Chondrocyte (in vitro differentiated cells): ENCODE measurements at regions not wholly inside any gene's neighbourhood (a gene's known extent, or its start where the extent isn't known, plus 50 kb on each side); places are given as distances from the start of the nearest gene placed in this dataset.

Experiments used
- DNase-seq: peaks from one replicate; pipeline ENCODE4 v3.0.0; 2021; ENCODE audit warnings: mixed read lengths, low spot score
- H3K27ac Mint-ChIP-seq: one replicate; pipeline ENCODE4 v1.8.0; 2021; ENCODE audit warnings: mild to moderate bottlenecking, moderate library complexity, mixed read lengths; ENCODE audit not compliant: unreplicated experiment
- H3K27me3 Mint-ChIP-seq: 2 replicates; pipeline ENCODE4 v1.8.0; 2021; ENCODE audit warnings: low read depth, mixed read lengths
- H3K36me3 Mint-ChIP-seq: 2 replicates; pipeline ENCODE4 v1.8.0; 2021; ENCODE audit warnings: low read depth, mixed read lengths
- H3K4me1 Mint-ChIP-seq: 2 replicates; pipeline ENCODE4 v1.8.0; 2021; ENCODE audit warnings: low read depth, mild to moderate bottlenecking, mixed read lengths
- H3K4me3 Mint-ChIP-seq: one replicate; pipeline ENCODE4 v1.8.0; 2021; ENCODE audit warnings: mild to moderate bottlenecking, moderate library complexity, mixed read lengths; ENCODE audit not compliant: unreplicated experiment
- H3K9me3 Mint-ChIP-seq: 2 replicates; pipeline ENCODE4 v1.8.0; 2021; ENCODE audit warnings: low read depth, mixed read lengths
- TF ChIP-seq, protein P1 (sequence below): fragments of 200-600 bp; sonication (generic); IDR thresholded peaks from 2 replicates; pipeline ENCODE4 v1.5.0; 2021; ENCODE audit warnings: antibody characterized with exemption, mild to moderate bottlenecking, moderate library complexity

DNA sequence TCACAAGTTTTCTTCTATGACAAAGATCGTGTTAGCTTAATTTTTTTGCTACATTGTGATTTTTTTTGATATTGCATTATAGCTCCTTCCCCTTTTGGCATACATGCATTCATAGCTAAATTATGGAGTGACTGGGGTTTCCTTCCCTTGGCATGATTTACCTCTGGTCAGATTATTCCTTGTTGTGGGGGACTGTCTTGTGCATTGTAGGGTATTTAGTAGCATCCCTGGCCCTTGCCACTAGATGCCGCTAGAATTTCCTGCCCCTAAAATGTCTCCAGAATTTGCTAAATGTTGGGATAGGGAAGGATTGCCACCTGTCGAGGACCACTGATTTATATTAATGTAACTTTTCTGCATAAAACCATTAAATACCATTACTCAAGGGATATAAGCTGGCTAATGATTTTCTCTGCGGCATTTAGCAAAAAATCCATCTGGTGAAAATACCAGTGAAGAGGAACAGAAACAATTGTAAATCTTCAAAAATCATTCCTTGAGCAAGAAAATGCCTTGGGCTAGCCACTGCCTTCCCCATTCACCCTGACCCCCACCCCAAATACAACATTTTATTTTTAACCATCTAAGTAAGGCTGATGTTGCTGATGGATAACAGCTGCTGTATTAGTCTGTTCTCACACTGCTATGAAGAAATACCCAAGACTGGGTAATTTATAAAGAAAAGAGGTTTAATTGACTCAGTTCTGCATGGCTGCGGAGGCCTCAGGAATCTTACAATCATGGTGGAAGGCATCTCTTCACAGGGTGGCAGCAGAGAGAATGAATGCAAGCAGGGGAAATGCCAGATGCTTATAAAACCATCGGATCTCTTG lies 195.2 kb downstream of the MAP2K6 start:
- H3K9me3 Mint-ChIP-seq, result no peaks in the 10 kb centered on the region
- peaks cover under 1% of the 10 kb centered on the region for H3K36me3 Mint-ChIP-seq
- TF ChIP-seq, protein P1, sequence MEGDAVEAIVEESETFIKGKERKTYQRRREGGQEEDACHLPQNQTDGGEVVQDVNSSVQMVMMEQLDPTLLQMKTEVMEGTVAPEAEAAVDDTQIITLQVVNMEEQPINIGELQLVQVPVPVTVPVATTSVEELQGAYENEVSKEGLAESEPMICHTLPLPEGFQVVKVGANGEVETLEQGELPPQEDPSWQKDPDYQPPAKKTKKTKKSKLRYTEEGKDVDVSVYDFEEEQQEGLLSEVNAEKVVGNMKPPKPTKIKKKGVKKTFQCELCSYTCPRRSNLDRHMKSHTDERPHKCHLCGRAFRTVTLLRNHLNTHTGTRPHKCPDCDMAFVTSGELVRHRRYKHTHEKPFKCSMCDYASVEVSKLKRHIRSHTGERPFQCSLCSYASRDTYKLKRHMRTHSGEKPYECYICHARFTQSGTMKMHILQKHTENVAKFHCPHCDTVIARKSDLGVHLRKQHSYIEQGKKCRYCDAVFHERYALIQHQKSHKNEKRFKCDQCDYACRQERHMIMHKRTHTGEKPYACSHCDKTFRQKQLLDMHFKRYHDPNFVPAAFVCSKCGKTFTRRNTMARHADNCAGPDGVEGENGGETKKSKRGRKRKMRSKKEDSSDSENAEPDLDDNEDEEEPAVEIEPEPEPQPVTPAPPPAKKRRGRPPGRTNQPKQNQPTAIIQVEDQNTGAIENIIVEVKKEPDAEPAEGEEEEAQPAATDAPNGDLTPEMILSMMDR, result peak; percentile 84
- peaks cover 40% of the 10 kb centered on the region for H3K4me1 Mint-ChIP-seq
- H3K27me3 Mint-ChIP-seq, result no peaks in the 10 kb centered on the region
- no peak overlapping the region for H3K4me3 Mint-ChIP-seq
- DNase-seq, result no peak
- H3K27ac Mint-ChIP-seq, result peak overlapping the region; percentile 62

DNA sequence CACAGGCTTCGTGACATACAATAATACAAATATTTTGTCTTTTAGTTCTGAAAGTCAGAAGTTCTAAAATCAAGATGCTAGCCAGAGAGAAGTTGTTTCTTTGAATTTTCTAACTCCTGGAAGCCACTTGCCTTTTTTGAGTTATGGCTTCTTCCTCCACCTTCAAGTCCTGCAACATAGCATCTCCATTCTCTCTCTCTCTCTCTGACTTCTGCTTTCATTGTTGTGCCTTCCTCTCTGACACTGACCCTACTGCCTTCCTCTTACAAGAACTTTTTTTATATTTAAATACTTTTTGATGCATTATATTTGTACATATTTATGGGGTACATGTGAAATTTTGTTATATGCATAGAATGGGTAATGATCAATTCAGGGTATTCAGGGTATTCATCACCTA lies 205.9 kb downstream of the MAP2K6 start:
- H3K36me3 Mint-ChIP-seq, result peaks cover 4% of the 10 kb centered on the region
- H3K9me3 Mint-ChIP-seq, result peaks cover 11% of the 10 kb centered on the region
- no peaks in the 10 kb centered on the region for H3K4me1 Mint-ChIP-seq
- H3K27me3 Mint-ChIP-seq, result peaks cover 11% of the 10 kb centered on the region
- no peak overlapping the region for H3K4me3 Mint-ChIP-seq
- no peak overlapping the region for H3K27ac Mint-ChIP-seq
- TF ChIP-seq, protein P1, result no peak
- DNase-seq, result no peak

DNA sequence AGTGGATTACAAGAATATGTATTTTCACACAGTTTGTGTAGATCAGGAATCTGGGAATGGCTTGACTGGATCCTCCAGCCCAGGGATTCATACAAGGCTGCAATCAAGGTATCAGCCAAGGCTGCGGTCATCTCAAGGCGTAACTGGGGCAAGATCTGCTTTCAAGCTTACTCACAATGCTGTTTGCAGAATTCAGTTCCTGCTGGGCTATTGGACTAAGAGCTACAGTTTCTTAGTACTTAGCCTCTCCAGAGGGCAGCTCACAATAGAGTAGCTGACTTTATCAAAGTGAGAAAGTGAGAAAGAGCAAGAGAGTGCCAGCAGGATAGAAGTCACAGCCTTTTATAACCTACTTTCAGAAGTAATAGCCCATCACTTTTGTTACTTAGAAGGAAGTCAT lies 211.0 kb downstream of the MAP2K6 start:
- Mint-ChIP-seq H3K27ac (no peak overlapping the region), H3K4me3 (no peak overlapping the region)
- TF ChIP-seq, protein P1, result no peak

DNA sequence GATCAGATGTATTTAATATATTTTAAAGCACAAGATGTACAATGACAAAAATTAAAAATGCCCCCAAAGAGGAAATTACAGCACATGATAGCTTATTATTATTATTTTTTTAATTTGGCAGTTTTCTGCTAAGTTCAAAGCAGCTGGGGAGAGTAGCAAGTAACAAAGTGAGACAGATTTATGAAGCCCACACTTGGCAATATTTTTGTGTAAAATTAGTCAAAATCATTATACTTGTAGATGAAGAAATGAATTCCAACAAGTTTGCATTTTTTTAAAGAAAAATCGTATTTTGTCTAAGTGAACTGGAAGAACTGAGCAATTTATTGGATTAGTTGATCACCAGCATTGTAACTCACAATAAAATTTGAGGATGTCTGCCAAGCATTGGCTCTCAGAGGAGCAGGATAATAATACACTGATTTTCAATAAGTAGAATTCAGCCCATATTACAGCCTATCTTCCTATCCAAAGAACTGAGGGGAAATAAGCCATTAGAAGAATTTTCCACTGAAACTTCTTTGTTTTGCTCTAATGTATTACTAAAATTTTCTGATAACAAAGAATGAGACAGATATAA lies 215.6 kb downstream of the MAP2K6 start:
- Mint-ChIP-seq H3K27me3 (no peaks in the 10 kb centered on the region), H3K36me3 (no peaks in the 10 kb centered on the region), H3K9me3 (peaks cover 5% of the 10 kb centered on the region), H3K4me1 (no peaks in the 10 kb centered on the region), H3K27ac (no peak overlapping the region), H3K4me3 (no peak overlapping the region)
- DNase-seq, result no peak
- TF ChIP-seq, protein P1, result no peak

More for the DNA sequence above, 211.0 kb downstream of the MAP2K6 start:
- H3K27me3 Mint-ChIP-seq, result peaks cover 7% of the 10 kb centered on the region
- no peak for DNase-seq
- H3K4me1 Mint-ChIP-seq, result no peaks in the 10 kb centered on the region
- H3K9me3 Mint-ChIP-seq, result peaks cover 8% of the 10 kb centered on the region
- H3K36me3 Mint-ChIP-seq, result no peaks in the 10 kb centered on the region

DNA sequence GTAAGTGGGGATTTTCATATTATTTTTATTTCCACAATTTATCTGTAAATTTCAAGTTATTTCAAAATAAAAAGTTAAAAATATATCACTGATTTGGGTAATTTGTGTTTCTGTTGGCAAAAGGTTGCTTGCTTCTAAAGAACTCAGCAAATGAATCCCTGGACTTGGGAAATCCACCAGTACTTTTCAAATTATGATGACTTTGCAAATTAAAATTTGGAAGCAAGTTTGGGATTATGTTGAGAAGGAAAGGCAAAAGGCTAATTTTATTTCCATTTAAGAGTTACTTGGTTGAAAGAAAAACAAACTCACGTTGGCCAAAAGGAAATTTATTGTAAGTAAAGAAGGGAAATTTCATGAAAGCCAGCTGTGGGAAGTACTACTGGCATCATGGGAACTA lies 220.3 kb downstream of the MAP2K6 start:
- Mint-ChIP-seq H3K27ac (no peak overlapping the region), H3K9me3 (peaks cover 5% of the 10 kb centered on the region), H3K4me3 (no peak overlapping the region), H3K36me3 (no peaks in the 10 kb centered on the region), H3K4me1 (no peaks in the 10 kb centered on the region), H3K27me3 (no peaks in the 10 kb centered on the region)
- no peak for DNase-seq
- TF ChIP-seq, protein P1, result no peak
